ENCODE measurements at regions not wholly inside any gene's neighbourhood (a gene's known extent, or its start where the extent isn't known, plus 50 kb on each side); places are given as distances from the start of the nearest gene placed in this dataset.

- TF ChIP-seq, protein P1, sequence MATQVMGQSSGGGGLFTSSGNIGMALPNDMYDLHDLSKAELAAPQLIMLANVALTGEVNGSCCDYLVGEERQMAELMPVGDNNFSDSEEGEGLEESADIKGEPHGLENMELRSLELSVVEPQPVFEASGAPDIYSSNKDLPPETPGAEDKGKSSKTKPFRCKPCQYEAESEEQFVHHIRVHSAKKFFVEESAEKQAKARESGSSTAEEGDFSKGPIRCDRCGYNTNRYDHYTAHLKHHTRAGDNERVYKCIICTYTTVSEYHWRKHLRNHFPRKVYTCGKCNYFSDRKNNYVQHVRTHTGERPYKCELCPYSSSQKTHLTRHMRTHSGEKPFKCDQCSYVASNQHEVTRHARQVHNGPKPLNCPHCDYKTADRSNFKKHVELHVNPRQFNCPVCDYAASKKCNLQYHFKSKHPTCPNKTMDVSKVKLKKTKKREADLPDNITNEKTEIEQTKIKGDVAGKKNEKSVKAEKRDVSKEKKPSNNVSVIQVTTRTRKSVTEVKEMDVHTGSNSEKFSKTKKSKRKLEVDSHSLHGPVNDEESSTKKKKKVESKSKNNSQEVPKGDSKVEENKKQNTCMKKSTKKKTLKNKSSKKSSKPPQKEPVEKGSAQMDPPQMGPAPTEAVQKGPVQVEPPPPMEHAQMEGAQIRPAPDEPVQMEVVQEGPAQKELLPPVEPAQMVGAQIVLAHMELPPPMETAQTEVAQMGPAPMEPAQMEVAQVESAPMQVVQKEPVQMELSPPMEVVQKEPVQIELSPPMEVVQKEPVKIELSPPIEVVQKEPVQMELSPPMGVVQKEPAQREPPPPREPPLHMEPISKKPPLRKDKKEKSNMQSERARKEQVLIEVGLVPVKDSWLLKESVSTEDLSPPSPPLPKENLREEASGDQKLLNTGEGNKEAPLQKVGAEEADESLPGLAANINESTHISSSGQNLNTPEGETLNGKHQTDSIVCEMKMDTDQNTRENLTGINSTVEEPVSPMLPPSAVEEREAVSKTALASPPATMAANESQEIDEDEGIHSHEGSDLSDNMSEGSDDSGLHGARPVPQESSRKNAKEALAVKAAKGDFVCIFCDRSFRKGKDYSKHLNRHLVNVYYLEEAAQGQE (IDR thresholded peaks at IDR 0.05; ENCODE audit: insufficient read depth in 1 of 2, low read depth in 2 of 2, low read length in 2 of 2) = no peak
- no peak for TF ChIP-seq SIN3A (IDR thresholded peaks at IDR 0.05; ENCODE audit: borderline replicate concordance, insufficient read depth, low read length)
Measured at GRCh38 chr3:67894510-67894909, 240.1 kb upstream of the SUCLG2 start.

- no peak for TF ChIP-seq FOXP2 (optimal IDR thresholded peaks at IDR 0.05; ENCODE audit: borderline replicate concordance, extremely low read depth, extremely low read length, insufficient read depth)
Measured at GRCh38 chr3:67884345-67884744, 229.9 kb upstream of the SUCLG2 start.

GRCh38 chr3:67883766-67884165 lies 229.4 kb upstream of the SUCLG2 start:
- TF ChIP-seq SIN3A (IDR thresholded peaks at IDR 0.05; ENCODE audit: borderline replicate concordance, insufficient read depth, low read length) (no peak), FOXP2 (optimal IDR thresholded peaks at IDR 0.05; ENCODE audit: borderline replicate concordance, extremely low read depth, extremely low read length, insufficient read depth) (no peak), POLR2AphosphoS5 (IDR thresholded peaks at IDR 0.05; ENCODE audit: low read depth, low read length) (no peak), TAF1 (IDR thresholded peaks at IDR 0.05; ENCODE audit: borderline replicate concordance, insufficient read depth, low read length) (no peak)
- TF ChIP-seq, protein P1 (IDR thresholded peaks at IDR 0.05; ENCODE audit: insufficient read depth in 1 of 2, low read depth in 2 of 2, low read length in 2 of 2) = no peak

- TF ChIP-seq TAF1 (IDR thresholded peaks at IDR 0.05; ENCODE audit: borderline replicate concordance, insufficient read depth, low read length) (no peak), SIN3A (IDR thresholded peaks at IDR 0.05; ENCODE audit: borderline replicate concordance, insufficient read depth, low read length) (no peak), FOXP2 (optimal IDR thresholded peaks at IDR 0.05; ENCODE audit: borderline replicate concordance, extremely low read depth, extremely low read length, insufficient read depth) (no peak), POLR2AphosphoS5 (IDR thresholded peaks at IDR 0.05; ENCODE audit: low read depth, low read length) (no peak)
- TF ChIP-seq, protein P1 (IDR thresholded peaks at IDR 0.05; ENCODE audit: insufficient read depth in 1 of 2, low read depth in 2 of 2, low read length in 2 of 2) = no peak
Measured at GRCh38 chr3:67882981-67883380, 228.6 kb upstream of the SUCLG2 start.

DNA sequence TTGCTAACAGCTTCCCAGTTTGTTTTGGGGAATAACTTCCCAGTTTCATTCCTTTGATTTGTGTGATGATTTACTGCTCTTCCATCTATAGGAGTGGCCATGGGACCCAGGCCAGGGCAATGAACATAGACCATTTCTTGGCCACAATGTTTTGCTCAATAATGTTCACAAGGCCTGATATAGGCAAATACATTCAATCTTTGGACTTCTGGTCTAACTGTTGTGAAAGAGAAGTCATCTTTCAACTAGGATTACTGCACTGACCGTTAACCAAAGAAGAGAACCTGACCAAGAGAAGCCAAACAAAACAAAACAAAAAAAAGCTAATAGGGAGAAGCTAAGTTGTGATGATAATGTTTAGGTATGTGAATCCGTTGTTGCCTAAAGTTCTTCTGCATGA lies 221.8 kb upstream of the SUCLG2 start:
- no peak for TF ChIP-seq POLR2AphosphoS5 (IDR thresholded peaks at IDR 0.05; ENCODE audit: low read depth, low read length)
- TF ChIP-seq, protein P1 (IDR thresholded peaks at IDR 0.05; ENCODE audit: insufficient read depth in 1 of 2, low read depth in 2 of 2, low read length in 2 of 2) = no peak
- TF ChIP-seq SIN3A (IDR thresholded peaks at IDR 0.05; ENCODE audit: borderline replicate concordance, insufficient read depth, low read length) = no peak
- TF ChIP-seq FOXP2 (optimal IDR thresholded peaks at IDR 0.05; ENCODE audit: borderline replicate concordance, extremely low read depth, extremely low read length, insufficient read depth) = no peak
- no peak for TF ChIP-seq TAF1 (IDR thresholded peaks at IDR 0.05; ENCODE audit: borderline replicate concordance, insufficient read depth, low read length)
